ENCODE measurements at regions not wholly inside any gene's neighbourhood (a gene's known extent, or its start where the extent isn't known, plus 50 kb on each side); places are given as distances from the start of the nearest gene placed in this dataset.

DNA sequence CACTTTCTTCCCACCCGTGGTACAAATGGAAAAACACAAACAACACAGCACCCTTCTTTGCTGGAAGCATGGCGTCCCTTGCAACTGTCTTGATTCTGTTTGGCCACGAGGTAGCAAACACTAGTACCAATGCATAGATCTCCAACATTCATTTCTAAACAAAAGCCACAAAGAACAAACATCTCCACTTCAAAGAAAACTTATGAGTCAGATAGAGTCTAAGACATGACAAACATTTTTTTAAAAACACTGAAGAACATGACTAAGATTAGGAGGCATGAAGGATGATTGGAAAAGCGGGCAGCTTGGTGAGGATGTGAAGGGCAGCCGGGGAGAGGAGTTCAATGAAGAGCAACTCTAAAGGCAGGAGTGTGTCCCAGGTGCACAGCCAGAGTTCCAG is 197.6 kb upstream of the FAM9B start:
- no peaks in the 10 kb centered on the region for H3K27me3 ChIP-seq (ENCODE audit: insufficient read depth, low read length, poor library complexity, severe bottlenecking)
- H2AFZ ChIP-seq (ENCODE audit: low read length), result no peak overlapping the region
- no peaks in the 10 kb centered on the region for H3K4me1 ChIP-seq (ENCODE audit: insufficient read depth, low read length, poor library complexity, severe bottlenecking)
- H3K9me2 ChIP-seq (replicated peaks; ENCODE audit: low read depth, low read length), result no peaks in the 10 kb centered on the region
- TF ChIP-seq CTCF (conservative IDR thresholded peaks at IDR 0.05; ENCODE audit: low read length) (no peak), EZH2phosphoT487 (IDR thresholded peaks at IDR 0.05; ENCODE audit: borderline replicate concordance) (no peak)
- no peaks in the 10 kb centered on the region for H4K20me1 ChIP-seq (ENCODE audit: insufficient read depth, low read length, poor library complexity, severe bottlenecking)
- no peaks in the 10 kb centered on the region for H3K9me3 ChIP-seq (ENCODE audit: insufficient read depth, low read depth, low read length)
- no peak overlapping the region for H3K4me3 ChIP-seq (ENCODE audit: low read length, poor library complexity, severe bottlenecking)
- no peaks in the 10 kb centered on the region for H3K36me3 ChIP-seq (ENCODE audit: insufficient read depth, low read length)
- no peak overlapping the region for H3K4me2 ChIP-seq (ENCODE audit: low read depth, low read length, poor library complexity, severe bottlenecking)
- H3F3A ChIP-seq (ENCODE audit: low read depth), result no peaks in the 10 kb centered on the region
- no peaks in the 10 kb centered on the region for H3K79me2 ChIP-seq (ENCODE audit: insufficient read depth, low read length)
- no peak overlapping the region for H3K9ac ChIP-seq (ENCODE audit: low read depth, low read length, poor library complexity, severe bottlenecking)

GRCh38 chrX:9233141-9233540 is 199.2 kb upstream of the FAM9B start:
- Histone ChIP-seq H3K4me3 (ENCODE audit: low read length, poor library complexity, severe bottlenecking) (no peak overlapping the region), H3K4me2 (ENCODE audit: low read depth, low read length, poor library complexity, severe bottlenecking) (no peak overlapping the region), H3K36me3 (ENCODE audit: insufficient read depth, low read length) (no peaks in the 10 kb centered on the region), H3K9me3 (ENCODE audit: insufficient read depth, low read depth, low read length) (no peaks in the 10 kb centered on the region), H3K4me1 (ENCODE audit: insufficient read depth, low read length, poor library complexity, severe bottlenecking) (no peaks in the 10 kb centered on the region), H3K79me2 (ENCODE audit: insufficient read depth, low read length) (no peaks in the 10 kb centered on the region), H4K20me1 (ENCODE audit: insufficient read depth, low read length, poor library complexity, severe bottlenecking) (no peaks in the 10 kb centered on the region), H3K9me2 (replicated peaks; ENCODE audit: low read depth, low read length) (no peaks in the 10 kb centered on the region), H2AFZ (ENCODE audit: low read length) (no peak overlapping the region), H3F3A (ENCODE audit: low read depth) (no peaks in the 10 kb centered on the region), H3K27me3 (ENCODE audit: insufficient read depth, low read length, poor library complexity, severe bottlenecking) (no peaks in the 10 kb centered on the region), H3K9ac (ENCODE audit: low read depth, low read length, poor library complexity, severe bottlenecking) (no peak overlapping the region)
- TF ChIP-seq EZH2phosphoT487 (IDR thresholded peaks at IDR 0.05; ENCODE audit: borderline replicate concordance) (no peak), CTCF (conservative IDR thresholded peaks at IDR 0.05; ENCODE audit: low read length) (no peak)

DNA sequence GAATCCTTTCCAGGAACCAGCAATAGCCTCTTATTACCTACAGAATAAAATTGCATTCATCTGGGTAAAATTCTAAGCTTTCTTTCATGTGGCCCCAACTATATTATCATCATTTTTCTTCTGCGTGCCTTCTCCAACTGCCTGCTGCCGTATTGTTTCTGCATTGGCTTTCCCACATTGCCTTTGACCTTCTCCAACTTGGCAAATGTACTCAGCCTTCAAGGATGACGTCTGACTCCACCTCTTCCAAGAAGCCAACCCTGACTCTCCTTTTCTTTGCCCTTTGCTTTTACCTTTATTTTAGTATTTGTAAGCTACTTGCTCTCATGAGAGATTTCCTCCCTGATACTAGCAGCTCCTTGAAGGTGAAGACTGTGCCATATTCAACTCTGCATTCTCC is 200.4 kb upstream of the FAM9B start:
- Histone ChIP-seq H3K79me2 (ENCODE audit: insufficient read depth, low read length) (no peaks in the 10 kb centered on the region), H3K36me3 (ENCODE audit: insufficient read depth, low read length) (no peaks in the 10 kb centered on the region), H3K4me2 (ENCODE audit: low read depth, low read length, poor library complexity, severe bottlenecking) (no peak overlapping the region), H3K9me3 (ENCODE audit: insufficient read depth, low read depth, low read length) (no peaks in the 10 kb centered on the region), H3K9ac (ENCODE audit: low read depth, low read length, poor library complexity, severe bottlenecking) (no peak overlapping the region), H2AFZ (ENCODE audit: low read length) (no peak overlapping the region), H4K20me1 (ENCODE audit: insufficient read depth, low read length, poor library complexity, severe bottlenecking) (no peaks in the 10 kb centered on the region), H3K27me3 (ENCODE audit: insufficient read depth, low read length, poor library complexity, severe bottlenecking) (no peaks in the 10 kb centered on the region), H3K9me2 (replicated peaks; ENCODE audit: low read depth, low read length) (no peaks in the 10 kb centered on the region), H3F3A (ENCODE audit: low read depth) (no peaks in the 10 kb centered on the region), H3K4me1 (ENCODE audit: insufficient read depth, low read length, poor library complexity, severe bottlenecking) (no peaks in the 10 kb centered on the region), H3K4me3 (ENCODE audit: low read length, poor library complexity, severe bottlenecking) (no peak overlapping the region)
- no peak for TF ChIP-seq CTCF (conservative IDR thresholded peaks at IDR 0.05; ENCODE audit: low read length)
- no peak for TF ChIP-seq EZH2phosphoT487 (IDR thresholded peaks at IDR 0.05; ENCODE audit: borderline replicate concordance)
